Glutamatergic neuron (in vitro differentiated cells): ENCODE measurements at regions not wholly inside any gene's neighbourhood (a gene's known extent, or its start where the extent isn't known, plus 50 kb on each side); places are given as distances from the start of the nearest gene placed in this dataset.
"Not testable (repeated sequence)": the region's sequence is repeated elsewhere in the genome, so short reads cannot be mapped to it uniquely, and the experiment has no call there.

Source experiments
- DNase-seq: peaks from one replicate; pipeline ENCODE4 v3.0.0; 2022
- H3K27ac Mint-ChIP-seq: one replicate; pipeline ENCODE4 v1.8.0; 2020; ENCODE audit warnings: mild to moderate bottlenecking, mixed read lengths, inconsistent platforms; ENCODE audit not compliant: unreplicated experiment
- H3K27me3 Mint-ChIP-seq: one replicate; pipeline ENCODE4 v1.8.0; 2020; ENCODE audit warnings: mild to moderate bottlenecking, moderate library complexity, mixed read lengths, inconsistent platforms; ENCODE audit not compliant: unreplicated experiment
- H3K36me3 Mint-ChIP-seq: one replicate; pipeline ENCODE4 v1.8.0; 2020; ENCODE audit warnings: mild to moderate bottlenecking, mixed read lengths, inconsistent platforms; ENCODE audit not compliant: unreplicated experiment
- H3K4me1 Mint-ChIP-seq: one replicate; pipeline ENCODE4 v1.8.0; 2020; ENCODE audit warnings: mild to moderate bottlenecking, low read depth, mixed read lengths, inconsistent platforms; ENCODE audit not compliant: unreplicated experiment
- H3K4me3 Mint-ChIP-seq: one replicate; pipeline ENCODE4 v1.8.0; 2020; ENCODE audit warnings: mild to moderate bottlenecking, mixed read lengths, inconsistent platforms; ENCODE audit not compliant: unreplicated experiment
- H3K9me3 Mint-ChIP-seq: one replicate; pipeline ENCODE4 v1.8.0; 2020; ENCODE audit warnings: mild to moderate bottlenecking, moderate library complexity, mixed read lengths, inconsistent platforms; ENCODE audit not compliant: unreplicated experiment
- CTCF ChIP-seq: fragments of 200-600 bp; sonication (generic); IDR thresholded peaks from one replicate; pipeline ENCODE4 v1.5.0; 2021; ENCODE audit not compliant: partially characterized antibody, unreplicated experiment

- no peaks in the 10 kb centered on the region for H3K36me3 Mint-ChIP-seq
- no peaks in the 10 kb centered on the region for H3K4me1 Mint-ChIP-seq
- H3K27me3 Mint-ChIP-seq: no peaks in the 10 kb centered on the region
- H3K4me3 Mint-ChIP-seq: no peak overlapping the region
- H3K27ac Mint-ChIP-seq: no peak overlapping the region
- no peak for TF ChIP-seq CTCF
- H3K9me3 Mint-ChIP-seq: no peaks in the 10 kb centered on the region
- DNase-seq: no peak
Measured at GRCh38 chrX:17968367-17968766, 107.3 kb upstream of the RAI2 start.

- Mint-ChIP-seq H3K4me1 (no peaks in the 10 kb centered on the region), H3K27me3 (no peaks in the 10 kb centered on the region), H3K27ac (no peak overlapping the region), H3K4me3 (no peak overlapping the region), H3K36me3 (no peaks in the 10 kb centered on the region), H3K9me3 (no peaks in the 10 kb centered on the region)
- no peak for DNase-seq
- no peak for TF ChIP-seq CTCF
Measured at GRCh38 chrX:17967888-17968287, 106.8 kb upstream of the RAI2 start.

GRCh38 chrX:17964871-17965270 is 103.8 kb upstream of the RAI2 start:
- Mint-ChIP-seq H3K36me3 (no peaks in the 10 kb centered on the region), H3K9me3 (no peaks in the 10 kb centered on the region), H3K27me3 (no peaks in the 10 kb centered on the region), H3K4me3 (no peak overlapping the region), H3K4me1 (no peaks in the 10 kb centered on the region), H3K27ac (no peak overlapping the region)
- DNase-seq: no peak
- TF ChIP-seq CTCF: no peak

GRCh38 chrX:17960891-17961290 is 99.8 kb upstream of the RAI2 start:
- Mint-ChIP-seq H3K27ac (no peak overlapping the region), H3K36me3 (no peaks in the 10 kb centered on the region), H3K9me3 (no peaks in the 10 kb centered on the region), H3K4me1 (no peaks in the 10 kb centered on the region), H3K27me3 (no peaks in the 10 kb centered on the region), H3K4me3 (no peak overlapping the region)
- no peak for DNase-seq
- TF ChIP-seq CTCF: no peak

- Mint-ChIP-seq H3K4me3 (no peak overlapping the region), H3K36me3 (peaks cover 3% of the 10 kb centered on the region), H3K9me3 (peaks cover 2% of the 10 kb centered on the region), H3K4me1 (peaks cover 5% of the 10 kb centered on the region), H3K27me3 (peaks cover 2% of the 10 kb centered on the region), H3K27ac (no peak overlapping the region)
- no peak for TF ChIP-seq CTCF
- no peak for DNase-seq
Measured at GRCh38 chrX:17944833-17945497, 83.9 kb upstream of the RAI2 start.

- not testable (repeated sequence) for H3K27ac Mint-ChIP-seq, H3K36me3 Mint-ChIP-seq, H3K4me3 Mint-ChIP-seq, H3K4me1 Mint-ChIP-seq, H3K27me3 Mint-ChIP-seq, DNase-seq, H3K9me3 Mint-ChIP-seq
Measured at GRCh38 chrX:17941171-17941570, 80.1 kb upstream of the RAI2 start.
